ENCODE measurements at regions not wholly inside any gene's neighbourhood (a gene's known extent, or its start where the extent isn't known, plus 50 kb on each side); places are given as distances from the start of the nearest gene placed in this dataset.
A peak's percentile ranks its signal among the peaks of the same experiment; 100 is the strongest.

- Histone ChIP-seq H3K27ac (ENCODE audit: low read depth in 1 of 2, low read length in 1 of 2) (no peak overlapping the region), H3K4me1 (ENCODE audit: control insufficient read depth in 2 of 2, insufficient read depth in 2 of 2, low read length in 2 of 2) (no peaks in the 10 kb centered on the region), H3K4me3 (ENCODE audit: low read length in 2 of 2) (no peak overlapping the region), H3K36me3 (ENCODE audit: control insufficient read depth in 2 of 2, insufficient read depth in 2 of 2, low read length in 1 of 2) (no peaks in the 10 kb centered on the region), H3K9me3 (ENCODE audit: control insufficient read depth in 2 of 2, insufficient read depth in 1 of 2, low read length in 1 of 2) (no peaks in the 10 kb centered on the region), H3K27me3 (ENCODE audit: control insufficient read depth in 2 of 2, insufficient read depth in 1 of 2, low read length in 1 of 2) (no peaks in the 10 kb centered on the region)
- DNase-seq (ENCODE audit: low read depth in 6 of 9, low spot score in 9 of 9): no peak
- 82% methylated on average over 1 of the region's 1 CpG for WGBS
Measured at GRCh38 chr4:156609421-156609820, 362.2 kb downstream of the PDGFC start.

GRCh38 chr4:156608651-156609050 lies 362.9 kb downstream of the PDGFC start:
- H3K9me3 ChIP-seq (ENCODE audit: control insufficient read depth in 2 of 2, insufficient read depth in 1 of 2, low read length in 1 of 2): no peaks in the 10 kb centered on the region
- H3K36me3 ChIP-seq (ENCODE audit: control insufficient read depth in 2 of 2, insufficient read depth in 2 of 2, low read length in 1 of 2): no peaks in the 10 kb centered on the region
- no peak overlapping the region for H3K4me3 ChIP-seq (ENCODE audit: low read length in 2 of 2)
- H3K27me3 ChIP-seq (ENCODE audit: control insufficient read depth in 2 of 2, insufficient read depth in 1 of 2, low read length in 1 of 2): no peaks in the 10 kb centered on the region
- no peak for DNase-seq (ENCODE audit: low read depth in 6 of 9, low spot score in 9 of 9)
- WGBS: 63% methylated on average over 6 of the region's 6 CpGs
- no peak overlapping the region for H3K27ac ChIP-seq (ENCODE audit: low read depth in 1 of 2, low read length in 1 of 2)
- no peaks in the 10 kb centered on the region for H3K4me1 ChIP-seq (ENCODE audit: control insufficient read depth in 2 of 2, insufficient read depth in 2 of 2, low read length in 2 of 2)

GRCh38 chr4:156607478-156607857 lies 364.1 kb downstream of the PDGFC start:
- Histone ChIP-seq H3K27ac (ENCODE audit: low read depth in 1 of 2, low read length in 1 of 2) (no peak overlapping the region), H3K4me3 (ENCODE audit: low read length in 2 of 2) (no peak overlapping the region), H3K36me3 (ENCODE audit: control insufficient read depth in 2 of 2, insufficient read depth in 2 of 2, low read length in 1 of 2) (no peaks in the 10 kb centered on the region), H3K27me3 (ENCODE audit: control insufficient read depth in 2 of 2, insufficient read depth in 1 of 2, low read length in 1 of 2) (no peaks in the 10 kb centered on the region), H3K4me1 (ENCODE audit: control insufficient read depth in 2 of 2, insufficient read depth in 2 of 2, low read length in 2 of 2) (no peaks in the 10 kb centered on the region), H3K9me3 (ENCODE audit: control insufficient read depth in 2 of 2, insufficient read depth in 1 of 2, low read length in 1 of 2) (no peaks in the 10 kb centered on the region)
- DNase-seq (ENCODE audit: low read depth in 6 of 9, low spot score in 9 of 9): no peak
- 94% methylated on average over 1 of the region's 1 CpG for WGBS

DNA sequence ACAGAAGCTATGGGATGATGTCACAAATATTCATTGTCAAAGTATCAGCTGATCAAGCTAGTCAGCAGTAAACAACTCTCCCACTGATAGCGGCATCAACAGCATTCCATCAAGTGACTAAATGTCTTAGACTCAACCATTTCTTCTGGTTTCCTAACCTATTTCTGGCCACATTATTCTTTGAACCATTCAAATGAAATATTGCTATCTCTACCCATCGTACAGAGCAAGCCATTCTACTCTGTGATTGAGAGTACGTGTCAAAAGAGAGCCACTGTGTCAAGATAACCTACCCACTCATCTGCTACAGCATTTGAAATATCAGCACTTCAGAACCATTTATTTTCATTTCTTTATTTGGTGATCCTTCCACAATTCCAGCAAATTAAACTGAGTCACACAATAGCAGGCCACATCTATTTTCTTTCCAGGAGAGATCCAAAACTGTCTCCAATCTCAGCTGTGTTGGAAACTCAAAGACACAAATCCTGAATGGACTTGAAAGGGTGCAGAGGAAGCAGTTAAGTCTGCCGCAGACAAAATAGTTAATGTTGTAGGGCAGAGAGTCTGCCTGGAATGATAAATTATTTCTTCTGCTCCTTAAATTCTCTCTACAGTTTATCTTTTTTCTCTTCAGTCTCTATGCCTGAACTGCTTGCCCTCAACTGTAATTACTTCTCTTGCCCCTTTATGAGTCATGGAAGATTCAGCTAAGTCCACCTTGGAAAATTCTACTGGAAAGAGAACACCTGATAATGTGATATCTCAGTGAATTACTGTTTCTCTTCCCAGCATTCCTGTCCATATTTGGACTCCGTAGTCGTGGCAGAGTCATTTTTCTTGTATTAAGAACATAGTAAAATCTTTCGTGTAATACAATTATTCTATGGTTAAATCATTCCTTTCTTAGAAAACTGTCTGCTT lies 364.8 kb downstream of the PDGFC start:
- H3K27me3 ChIP-seq (ENCODE audit: control insufficient read depth in 2 of 2, insufficient read depth in 1 of 2, low read length in 1 of 2): no peaks in the 10 kb centered on the region
- no peaks in the 10 kb centered on the region for H3K4me1 ChIP-seq (ENCODE audit: control insufficient read depth in 2 of 2, insufficient read depth in 2 of 2, low read length in 2 of 2)
- 94% methylated on average over 7 of the region's 7 CpGs for WGBS
- H3K4me3 ChIP-seq (ENCODE audit: low read length in 2 of 2): no peak overlapping the region
- no peaks in the 10 kb centered on the region for H3K36me3 ChIP-seq (ENCODE audit: control insufficient read depth in 2 of 2, insufficient read depth in 2 of 2, low read length in 1 of 2)
- no peak overlapping the region for H3K27ac ChIP-seq (ENCODE audit: low read depth in 1 of 2, low read length in 1 of 2)
- no peaks in the 10 kb centered on the region for H3K9me3 ChIP-seq (ENCODE audit: control insufficient read depth in 2 of 2, insufficient read depth in 1 of 2, low read length in 1 of 2)
- DNase-seq (ENCODE audit: low read depth in 6 of 9, low spot score in 9 of 9): no peak

GRCh38 chr4:156598138-156598681 lies 373.4 kb downstream of the PDGFC start:
- Histone ChIP-seq H3K27me3 (ENCODE audit: control insufficient read depth in 2 of 2, insufficient read depth in 1 of 2, low read length in 1 of 2) (no peaks in the 10 kb centered on the region), H3K9me3 (ENCODE audit: control insufficient read depth in 2 of 2, insufficient read depth in 1 of 2, low read length in 1 of 2) (no peaks in the 10 kb centered on the region), H3K27ac (ENCODE audit: low read depth in 1 of 2, low read length in 1 of 2) (no peak overlapping the region), H3K4me3 (ENCODE audit: low read length in 2 of 2) (no peak overlapping the region), H3K36me3 (ENCODE audit: control insufficient read depth in 2 of 2, insufficient read depth in 2 of 2, low read length in 1 of 2) (no peaks in the 10 kb centered on the region), H3K4me1 (ENCODE audit: control insufficient read depth in 2 of 2, insufficient read depth in 2 of 2, low read length in 2 of 2) (no peaks in the 10 kb centered on the region)
- DNase-seq (ENCODE audit: low read depth in 6 of 9, low spot score in 9 of 9): no peak
- 86% methylated on average over 6 of the region's 6 CpGs for WGBS

DNA sequence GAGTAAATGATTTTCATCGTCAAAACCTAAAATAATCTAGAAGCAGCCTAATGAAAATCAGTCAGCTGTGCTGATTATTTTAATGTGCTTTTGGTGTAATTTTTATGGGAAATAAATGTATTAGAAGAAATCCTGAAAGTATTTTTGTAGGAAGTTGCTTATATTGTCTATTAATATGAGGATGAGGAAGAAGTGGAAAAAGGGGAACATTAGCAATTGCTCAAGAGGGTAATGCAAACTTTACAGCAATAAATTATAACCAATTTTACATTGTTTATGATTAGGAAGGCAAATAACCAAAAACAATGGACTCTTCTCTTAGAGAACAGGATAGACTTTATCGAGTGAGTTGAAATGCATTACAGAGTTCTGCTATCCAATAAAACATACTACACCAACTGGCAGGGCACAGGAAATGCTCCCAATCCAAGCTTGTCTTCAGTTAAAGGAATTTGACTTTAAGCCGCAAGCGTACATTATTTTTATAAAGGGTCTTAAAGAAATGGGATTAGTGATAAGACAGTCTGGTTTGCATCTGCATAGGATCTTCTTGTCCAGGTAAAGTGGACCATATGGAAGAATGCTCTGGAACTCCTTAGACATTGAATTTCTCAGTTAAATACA lies 374.8 kb downstream of the PDGFC start:
- H3K4me1 ChIP-seq (ENCODE audit: control insufficient read depth in 2 of 2, insufficient read depth in 2 of 2, low read length in 2 of 2): no peaks in the 10 kb centered on the region
- no peaks in the 10 kb centered on the region for H3K9me3 ChIP-seq (ENCODE audit: control insufficient read depth in 2 of 2, insufficient read depth in 1 of 2, low read length in 1 of 2)
- H3K27me3 ChIP-seq (ENCODE audit: control insufficient read depth in 2 of 2, insufficient read depth in 1 of 2, low read length in 1 of 2): no peaks in the 10 kb centered on the region
- no peak overlapping the region for H3K4me3 ChIP-seq (ENCODE audit: low read length in 2 of 2)
- H3K27ac ChIP-seq (ENCODE audit: low read depth in 1 of 2, low read length in 1 of 2): no peak overlapping the region
- DNase-seq (ENCODE audit: low read depth in 6 of 9, low spot score in 9 of 9): no peak
- 87% methylated on average over 4 of the region's 4 CpGs for WGBS
- H3K36me3 ChIP-seq (ENCODE audit: control insufficient read depth in 2 of 2, insufficient read depth in 2 of 2, low read length in 1 of 2): no peaks in the 10 kb centered on the region

DNA sequence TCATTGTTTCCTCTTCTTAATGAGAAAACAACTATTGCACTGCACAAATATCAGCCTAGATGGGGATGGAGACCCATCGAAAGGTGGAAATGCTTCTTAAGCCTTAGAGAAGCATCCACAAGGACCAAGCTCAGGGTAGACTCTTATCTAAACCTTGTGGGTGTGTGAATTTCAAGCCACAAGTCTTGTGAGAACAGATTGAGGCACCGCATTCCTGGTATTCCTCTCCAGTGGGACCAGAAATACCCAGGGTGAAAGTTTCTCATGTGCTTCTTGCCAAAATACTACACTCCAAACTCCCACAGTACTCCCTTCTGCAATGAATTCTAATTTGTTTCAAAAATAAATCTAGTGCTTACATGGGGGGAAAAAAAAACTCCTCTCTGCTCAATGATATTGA lies 375.6 kb downstream of the PDGFC start:
- H3K36me3 ChIP-seq (ENCODE audit: control insufficient read depth in 2 of 2, insufficient read depth in 2 of 2, low read length in 1 of 2): no peaks in the 10 kb centered on the region
- H3K4me1 ChIP-seq (ENCODE audit: control insufficient read depth in 2 of 2, insufficient read depth in 2 of 2, low read length in 2 of 2): no peaks in the 10 kb centered on the region
- no peaks in the 10 kb centered on the region for H3K27me3 ChIP-seq (ENCODE audit: control insufficient read depth in 2 of 2, insufficient read depth in 1 of 2, low read length in 1 of 2)
- no peak overlapping the region for H3K27ac ChIP-seq (ENCODE audit: low read depth in 1 of 2, low read length in 1 of 2)
- 92% methylated on average over 2 of the region's 2 CpGs for WGBS
- DNase-seq (ENCODE audit: low read depth in 6 of 9, low spot score in 9 of 9): no peak
- no peaks in the 10 kb centered on the region for H3K9me3 ChIP-seq (ENCODE audit: control insufficient read depth in 2 of 2, insufficient read depth in 1 of 2, low read length in 1 of 2)
- H3K4me3 ChIP-seq (ENCODE audit: low read length in 2 of 2): no peak overlapping the region

DNA sequence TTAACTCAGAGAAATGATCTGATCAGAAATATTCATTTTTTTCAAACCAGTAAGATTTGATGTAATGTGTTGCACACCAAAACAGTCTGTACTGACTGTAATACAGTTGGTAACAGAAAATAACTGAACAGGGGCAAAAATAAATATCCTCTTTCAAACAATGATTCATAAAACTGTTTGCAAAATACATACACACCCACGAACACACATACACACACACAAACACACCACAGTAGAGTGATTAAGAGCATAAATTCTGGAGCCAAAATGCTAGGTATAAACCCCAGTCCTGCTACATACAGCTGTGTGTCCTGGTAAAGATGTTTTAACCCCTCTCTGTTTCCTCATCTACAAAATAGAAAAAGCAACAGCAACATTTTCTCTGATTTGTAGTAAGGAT lies 376.6 kb downstream of the PDGFC start:
- no peaks in the 10 kb centered on the region for H3K36me3 ChIP-seq (ENCODE audit: control insufficient read depth in 2 of 2, insufficient read depth in 2 of 2, low read length in 1 of 2)
- no peak for DNase-seq (ENCODE audit: low read depth in 6 of 9, low spot score in 9 of 9)
- 80% methylated on average over 1 of the region's 1 CpG for WGBS
- no peak overlapping the region for H3K4me3 ChIP-seq (ENCODE audit: low read length in 2 of 2)
- H3K4me1 ChIP-seq (ENCODE audit: control insufficient read depth in 2 of 2, insufficient read depth in 2 of 2, low read length in 2 of 2): no peaks in the 10 kb centered on the region
- H3K9me3 ChIP-seq (ENCODE audit: control insufficient read depth in 2 of 2, insufficient read depth in 1 of 2, low read length in 1 of 2): no peaks in the 10 kb centered on the region
- no peak overlapping the region for H3K27ac ChIP-seq (ENCODE audit: low read depth in 1 of 2, low read length in 1 of 2)
- no peaks in the 10 kb centered on the region for H3K27me3 ChIP-seq (ENCODE audit: control insufficient read depth in 2 of 2, insufficient read depth in 1 of 2, low read length in 1 of 2)

GRCh38 chr4:156594624-156595023 lies 377.0 kb downstream of the PDGFC start:
- H3K9me3 ChIP-seq (ENCODE audit: control insufficient read depth in 2 of 2, insufficient read depth in 1 of 2, low read length in 1 of 2): no peaks in the 10 kb centered on the region
- H3K36me3 ChIP-seq (ENCODE audit: control insufficient read depth in 2 of 2, insufficient read depth in 2 of 2, low read length in 1 of 2): no peaks in the 10 kb centered on the region
- H3K27ac ChIP-seq (ENCODE audit: low read depth in 1 of 2, low read length in 1 of 2): no peak overlapping the region
- peak in 1 of 9 donors; percentile 9 for DNase-seq (ENCODE audit: low read depth in 6 of 9, low spot score in 9 of 9)
- H3K4me3 ChIP-seq (ENCODE audit: low read length in 2 of 2): no peak overlapping the region
- no peaks in the 10 kb centered on the region for H3K4me1 ChIP-seq (ENCODE audit: control insufficient read depth in 2 of 2, insufficient read depth in 2 of 2, low read length in 2 of 2)
- 38% methylated on average over 3 of the region's 3 CpGs for WGBS
- no peaks in the 10 kb centered on the region for H3K27me3 ChIP-seq (ENCODE audit: control insufficient read depth in 2 of 2, insufficient read depth in 1 of 2, low read length in 1 of 2)
